GM12878 (cell line): ENCODE measurements at regions not wholly inside any gene's neighbourhood (a gene's known extent, or its start where the extent isn't known, plus 50 kb on each side); places are given as distances from the start of the nearest gene placed in this dataset.
"Not testable (repeated sequence)": the region's sequence is repeated elsewhere in the genome, so short reads cannot be mapped to it uniquely, and the experiment has no call there.

Experiments used
- ATAC-seq: fragments of 200-7000 bp; cut with Tn5 transposase; 3 replicates; pipeline ENCODE4 v1.9.1; 2020; ENCODE audit warnings: mild to moderate bottlenecking, moderate library complexity
- BruUV-seq: library from RNA; stranded (reverse); fragments of 400-500 nt; replicated peaks from 2 replicates; lab custom pipeline; 2021; lab: Mats Ljungman, UMichigan
- CTCF ChIA-PET: fragments of 300-600 bp; sonication (Branson Sonifier 250); formaldehyde crosslinking; extraction: SDS; loops from one replicate; lab custom pipeline; 2021; ENCODE audit warnings: inconsistent platforms; lab: Yijun Ruan, JAX
- POLR2A ChIA-PET: fragments of 350-600 bp; formaldehyde crosslinking; extraction: SDS; loops from one replicate; lab custom pipeline; 2021; ENCODE audit warnings: inconsistent platforms; lab: Charles Lee
- RAD21 ChIA-PET: fragments of 300-600 bp; sonication (Branson Sonifier 250); formaldehyde crosslinking; loops from one replicate; lab custom pipeline; 2023; ENCODE audit warnings: antibody characterized with exemption; ENCODE audit not compliant: unreplicated experiment; lab: Charles Lee
- SMC1A ChIA-PET: fragments of 300-600 bp; sonication (Branson Sonifier 250); formaldehyde crosslinking; loops from one replicate; lab custom pipeline; 2023; ENCODE audit not compliant: unreplicated experiment, uncharacterized antibody; lab: Charles Lee
- DNase-seq: peaks from one replicate; pipeline ENCODE4 v3.0.0-alpha.2; 2011; ENCODE audit warnings: low read depth, low spot score
- FAIRE-seq: peaks from 3 replicates; lab custom pipeline; 2011; peaks lifted over from hg19 to GRCh38; lab: Jason Lieb, UNC
- H2AFZ ChIP-seq: 2 replicates; pipeline ENCODE4 v1.6.0; 2011; ENCODE audit warnings: low read depth, low read length, control low read depth; ENCODE audit not compliant: control insufficient read depth
- H3K27ac ChIP-seq: 2 replicates; pipeline ENCODE4 v1.5.1; 2011; ENCODE audit warnings: control low read depth; ENCODE audit not compliant: control insufficient read depth, insufficient read depth
- H3K27me3 ChIP-seq, 2 experiments: replicated peaks in 1 of 2; 2 replicates each; pipeline versions ENCODE4 v1.6.0 to v1.6.1; 2011; ENCODE audit warnings: low read length in 1 of 2; ENCODE audit not compliant: control insufficient read depth in 2 of 2, insufficient read depth in 2 of 2
- H3K36me3 ChIP-seq, 2 experiments: 2 replicates each; pipeline ENCODE4 v1.5.1; 2011; ENCODE audit warnings: low read length in 1 of 2; ENCODE audit not compliant: control insufficient read depth in 2 of 2, insufficient read depth in 2 of 2
- H3K4me1 ChIP-seq: 2 replicates; pipeline ENCODE4 v1.6.1; 2011; ENCODE audit warnings: mild to moderate bottlenecking, low read length, moderate library complexity, mixed read lengths; ENCODE audit not compliant: control insufficient read depth, insufficient read depth
- H3K4me2 ChIP-seq: 2 replicates; pipeline ENCODE4 v1.6.0; 2011; ENCODE audit warnings: control low read depth; ENCODE audit not compliant: control insufficient read depth, insufficient read depth
- H3K4me3 ChIP-seq: fragments of 200-600 bp; sonication (generic); 2 replicates; pipeline ENCODE4 v1.5.1; 2016
- H3K79me2 ChIP-seq: 2 replicates; pipeline ENCODE4 v1.6.0; 2011; ENCODE audit warnings: low read length; ENCODE audit not compliant: control insufficient read depth, insufficient read depth
- H3K9ac ChIP-seq: 2 replicates; pipeline ENCODE4 v1.8.0; 2011; ENCODE audit warnings: low read length, control low read depth, mixed read lengths; ENCODE audit not compliant: control insufficient read depth, insufficient read depth
- H3K9me3 ChIP-seq: replicated peaks from 3 replicates; pipeline ENCODE4 v1.5.1; 2011; ENCODE audit warnings: mild to moderate bottlenecking, low read length; ENCODE audit not compliant: control insufficient read depth, insufficient read depth
- H4K20me1 ChIP-seq: 2 replicates; pipeline ENCODE4 v1.6.0; 2011; ENCODE audit not compliant: control insufficient read depth, insufficient read depth
- WGBS: methylation state at CpG from one replicate; pipeline ENCODE4 v1.1.6; 2016; ENCODE audit warnings: low lambda C conversion rate; ENCODE audit not compliant: insufficient replicate concordance, insufficient coverage; ENCODE audit errors: missing lambda C conversion rate; 5-methylcytosine and 5-hydroxymethylcytosine counted together
- in situ Hi-C: fragments of 300-500 bp; cut with MboI; formaldehyde crosslinking; loops from 9 replicates; pipeline ENCODE4 v1.14.3; 2018; ENCODE audit warnings: mixed read lengths
- intact Hi-C: fragments of 100-400 bp; cut with micrococcal nuclease; formaldehyde crosslinking; loops from one replicate; pipeline ENCODE4 v1.14.2; 2022; ENCODE audit not compliant: unreplicated experiment

GRCh38 chr15:99799854-99800250 lies 66.6 kb upstream of the LYSMD4 start:
- H3K36me3 ChIP-seq, H3K9ac ChIP-seq, H3K79me2 ChIP-seq, H3K4me3 ChIP-seq, CTCF ChIA-PET, BruUV-seq, H4K20me1 ChIP-seq, POLR2A ChIA-PET, ATAC-seq, H2AFZ ChIP-seq, RAD21 ChIA-PET, FAIRE-seq, intact Hi-C loops, SMC1A ChIA-PET, H3K4me1 ChIP-seq, H3K4me2 ChIP-seq, H3K27ac ChIP-seq, H3K27me3 ChIP-seq, H3K9me3 ChIP-seq, DNase-seq: not testable (repeated sequence)
- in situ Hi-C loops = loop anchor here (10.0 kb wide), 1 partner anchor 1965 kb away; no protein-coding TSS in a partner anchor
- WGBS = 92% methylated on average over 33 of the region's 33 CpGs

- H2AFZ ChIP-seq, ATAC-seq, H3K9ac ChIP-seq, RAD21 ChIA-PET, POLR2A ChIA-PET, BruUV-seq, H3K27ac ChIP-seq, H3K36me3 ChIP-seq, CTCF ChIA-PET, H3K79me2 ChIP-seq, DNase-seq, H3K4me2 ChIP-seq, H3K9me3 ChIP-seq, H4K20me1 ChIP-seq, SMC1A ChIA-PET, H3K4me3 ChIP-seq, H3K27me3 ChIP-seq, H3K4me1 ChIP-seq, intact Hi-C loops, FAIRE-seq: not testable (repeated sequence)
- in situ Hi-C loops = loop anchor here (10.0 kb wide), 1 partner anchor 1965 kb away; no protein-coding TSS in a partner anchor
- WGBS = 70% methylated on average over 18 of the region's 26 CpGs
These were observed 66.1 kb upstream of the LYSMD4 start for GRCh38 chr15:99799182-99799853.
